K562 (cell line): ENCODE measurements at regions not wholly inside any gene's neighbourhood (a gene's known extent, or its start where the extent isn't known, plus 50 kb on each side); places are given as distances from the start of the nearest gene placed in this dataset.

Experiments
- ATAC-seq: fragments of 200-7000 bp; cut with Tn5 transposase; 3 replicates; pipeline ENCODE4 v1.9.1; 2020; ENCODE audit warnings: moderate library complexity
- BruUV-seq: library from RNA; stranded (reverse); fragments of 400-500 nt; replicated peaks from 2 replicates; lab custom pipeline; 2021; lab: Mats Ljungman, UMichigan
- CTCF ChIA-PET: fragments of 300-600 bp; formaldehyde crosslinking; extraction: SDS; loops from one replicate; lab custom pipeline; 2021; ENCODE audit warnings: low intra/inter-chr PET ratio; lab: Yijun Ruan, JAX
- POLR2A ChIA-PET: fragments of 300-600, 350-650 bp; sonication (Branson Sonifier 250); formaldehyde crosslinking; extraction: SDS; loops from one replicate; lab custom pipeline; 2021; ENCODE audit warnings: antibody characterized with exemption, inconsistent platforms; lab: Yijun Ruan, JAX
- DNase-seq, 4 experiments: peaks; one replicate each; pipeline versions ENCODE4 v3.0.0 to v3.0.0-alpha.2; 2011 to 2018; ENCODE audit warnings: low spot score in 3 of 4, mixed read lengths in 3 of 4; ENCODE audit errors: extremely low read depth in 1 of 4
- FAIRE-seq: peaks from 2 replicates; lab custom pipeline; 2011; peaks lifted over from hg19 to GRCh38; lab: Jason Lieb, UNC
- H2AFZ ChIP-seq: 2 replicates; pipeline ENCODE4 v1.6.0; 2011; ENCODE audit warnings: low read depth, low read length, control low read depth, inconsistent platforms
- H3K27ac ChIP-seq: fragments of 200-600 bp; 3 replicates; pipeline ENCODE4 v1.8.0; 2011; ENCODE audit warnings: low read depth, mild to moderate bottlenecking, control low read depth, inconsistent platforms, low read length, moderate library complexity, mixed read lengths; ENCODE audit errors: extremely low read depth
- H3K27me3 ChIP-seq, 2 experiments: fragments of 300-600 bp in 1 of 2; 2 replicates in 1 of 2; 3 replicates in 1 of 2; pipeline versions ENCODE4 v1.6.0 to v1.8.0; 2011; ENCODE audit warnings: inconsistent platforms in 2 of 2, low read length in 2 of 2, mild to moderate bottlenecking in 1 of 2, mixed read lengths in 1 of 2, moderate library complexity in 1 of 2; ENCODE audit not compliant: control insufficient read depth in 2 of 2, insufficient read depth in 2 of 2
- H3K36me3 ChIP-seq: fragments of 300-600 bp; 3 replicates; pipeline ENCODE4 v1.8.0; 2011; ENCODE audit warnings: mild to moderate bottlenecking, low read length, inconsistent platforms; ENCODE audit not compliant: control insufficient read depth, insufficient read depth
- H3K4me1 ChIP-seq, 2 experiments: fragments of 200-600 bp in 1 of 2; replicated peaks in 1 of 2; 2 replicates in 1 of 2; 3 replicates in 1 of 2; pipeline versions ENCODE4 v1.5.1 to v1.8.0; 2011; ENCODE audit warnings: inconsistent platforms in 2 of 2, low read length in 2 of 2, mild to moderate bottlenecking in 1 of 2, mixed read lengths in 1 of 2, moderate library complexity in 1 of 2; ENCODE audit not compliant: control insufficient read depth in 2 of 2, insufficient read depth in 2 of 2
- H3K4me2 ChIP-seq: 2 replicates; pipeline ENCODE4 v1.6.1; 2011; ENCODE audit warnings: low read length, control low read depth, inconsistent platforms, mixed read lengths; ENCODE audit not compliant: insufficient read depth
- H3K4me3 ChIP-seq: fragments of 200-600 bp; sonication (generic), shearing (Covaris generic); 2 replicates; pipeline ENCODE4 v1.5.1; 2016; ENCODE audit warnings: control low read depth, inconsistent platforms
- H3K79me2 ChIP-seq: fragments of 200-600 bp; 3 replicates; pipeline ENCODE4 v1.8.0; 2011; ENCODE audit warnings: low read length, inconsistent platforms; ENCODE audit not compliant: control insufficient read depth, insufficient read depth
- H3K9ac ChIP-seq, 2 experiments: 2 replicates each; pipeline versions ENCODE4 v1.6.0 to v1.6.1; 2011; ENCODE audit warnings: low read depth in 2 of 2, low read length in 2 of 2, control low read depth in 1 of 2, inconsistent platforms in 1 of 2, mild to moderate bottlenecking in 1 of 2, mixed read lengths in 1 of 2; ENCODE audit not compliant: insufficient read depth in 1 of 2
- H3K9me1 ChIP-seq: one replicate; pipeline ENCODE4 v1.6.0; 2011; ENCODE audit warnings: inconsistent platforms, mild to moderate bottlenecking, low read length, moderate library complexity; ENCODE audit not compliant: control insufficient read depth, insufficient read depth
- H3K9me3 ChIP-seq: replicated peaks from 2 replicates; pipeline ENCODE4 v1.5.1; 2011; ENCODE audit warnings: low read depth, low read length, inconsistent platforms; ENCODE audit not compliant: control insufficient read depth, insufficient read depth
- H4K20me1 ChIP-seq: replicated peaks from 2 replicates; pipeline ENCODE4 v1.6.1; 2011; ENCODE audit warnings: low read length, inconsistent platforms, mixed read lengths; ENCODE audit not compliant: control insufficient read depth, insufficient read depth
- COPS2 ChIP-seq: fragments of 450-650 bp; conservative IDR thresholded peaks from 2 replicates; pipeline ENCODE4 v1.6.1; 2016; ENCODE audit warnings: mild to moderate bottlenecking, moderate library complexity
- HNRNPH1 ChIP-seq: fragments of 200-400 bp; formaldehyde crosslinking; optimal IDR thresholded peaks from 2 replicates; pipeline ENCODE3; 2017; ENCODE audit warnings: low read depth, mild to moderate bottlenecking, low read length, moderate library complexity
- HNRNPL ChIP-seq: fragments of 200-400 bp; formaldehyde crosslinking; IDR thresholded peaks from 2 replicates; pipeline ENCODE4 v1.6.1; 2017; ENCODE audit warnings: low read depth, mild to moderate bottlenecking, low read length
- MCM5 ChIP-seq: fragments of 450-650 bp; IDR thresholded peaks from 2 replicates; pipeline ENCODE4 v1.6.1; 2016; ENCODE audit warnings: low read depth
- NR2C1 ChIP-seq, 2 experiments: fragments of 450-650 bp; IDR thresholded peaks; 2 replicates each; pipeline ENCODE4 v1.6.1; 2017; ENCODE audit warnings: mild to moderate bottlenecking in 2 of 2, antibody characterized with exemption in 1 of 2, inconsistent platforms in 1 of 2, missing compliant biosample characterization in 1 of 2, missing genetic modification characterization in 1 of 2
- PHB2 ChIP-seq: fragments of 450-650 bp; IDR thresholded peaks from 2 replicates; pipeline ENCODE4 v1.6.1; 2017; ENCODE audit warnings: low read depth
- POLR2H ChIP-seq: IDR thresholded peaks from 2 replicates; pipeline ENCODE4 v1.6.1; 2016; ENCODE audit warnings: missing genetic modification characterization, low read depth, mild to moderate bottlenecking, control low read depth, missing compliant biosample characterization, moderate library complexity
- SETDB1 ChIP-seq: IDR thresholded peaks from one replicate; pipeline ENCODE4 v1.6.1; 2012; ENCODE audit warnings: low read length, control low read depth, inconsistent platforms
- SNRNP70 ChIP-seq: fragments of 200-400 bp; formaldehyde crosslinking; optimal IDR thresholded peaks from 2 replicates; pipeline ENCODE3; 2017; ENCODE audit warnings: low read depth, low read length
- SREBF2 ChIP-seq: sonication (generic); formaldehyde crosslinking; IDR thresholded peaks from 2 replicates; pipeline ENCODE4 v1.4.0; 2020; ENCODE audit warnings: mild to moderate bottlenecking, missing genetic modification reagents
- TAF9B ChIP-seq: fragments of 450-650 bp; IDR thresholded peaks from 2 replicates; pipeline ENCODE4 v1.6.1; 2018; ENCODE audit warnings: mild to moderate bottlenecking; ENCODE audit not compliant: partially characterized antibody
- ZBTB12 ChIP-seq: fragments of 250-450 bp; sonication (Bioruptor Pico); IDR thresholded peaks from 2 replicates; pipeline ENCODE4 v1.4.0; 2020
- ZFP91 ChIP-seq: sonication (generic); formaldehyde crosslinking; IDR thresholded peaks from 2 replicates; pipeline ENCODE4 v1.8.0; 2022; ENCODE audit warnings: mild to moderate bottlenecking, missing genetic modification reagents
- WGBS: fragments of 100-300 bp; shearing (Covaris generic); methylation state at CpG from one replicate; pipeline ENCODE4 v1.1.6; 2016; ENCODE audit warnings: low coverage, mixed read lengths; ENCODE audit not compliant: insufficient coverage; ENCODE audit errors: missing lambda C conversion rate; 5-methylcytosine and 5-hydroxymethylcytosine counted together
- in situ Hi-C: fragments of 300-500 bp; cut with MboI; formaldehyde crosslinking; loops from 4 replicates; pipeline ENCODE4 v1.15.0; 2018; ENCODE audit warnings: inconsistent platforms, mixed read lengths
- intact Hi-C: fragments of 100-400 bp; cut with micrococcal nuclease; formaldehyde crosslinking; loops from 2 replicates; pipeline ENCODE4 v1.14.2; 2022
- TF ChIP-seq, protein P1 (sequence below), 2 experiments: IDR thresholded peaks in 1 of 2; conservative IDR thresholded peaks in 1 of 2; 2 replicates each; pipeline ENCODE4 v1.6.1; 2016; ENCODE audit warnings: low read depth in 2 of 2, mild to moderate bottlenecking in 1 of 2, missing compliant biosample characterization in 1 of 2, missing genetic modification characterization in 1 of 2, moderate library complexity in 1 of 2

DNA sequence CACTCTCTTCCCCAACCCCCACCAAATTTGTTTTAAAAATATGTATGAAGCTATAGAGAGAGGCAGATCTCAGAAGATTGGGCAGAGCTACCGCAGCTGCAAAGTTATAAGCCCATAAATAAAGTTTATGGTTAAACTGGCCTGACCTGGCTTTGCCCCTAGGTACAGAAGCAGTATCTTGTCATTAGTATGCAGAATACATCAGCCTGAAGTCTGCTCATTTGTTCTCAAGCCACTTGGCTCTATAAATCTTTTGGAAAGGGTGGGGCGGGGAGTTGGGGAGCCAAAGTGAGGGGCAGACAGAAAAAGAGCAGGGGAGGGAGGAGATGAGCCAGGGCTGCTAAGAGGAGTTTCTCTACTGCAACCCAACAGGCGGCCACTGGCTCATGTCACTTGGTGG is 113.2 kb downstream of the SOX9 start:
- no peak overlapping the region for H3K27ac ChIP-seq
- in situ Hi-C loops (no loop called here), intact Hi-C loops (no loop called here)
- ChIA-PET POLR2A (no interaction called here), CTCF (interaction anchor here (0.6 kb wide), 1 partner anchor 19 kb away, joined by 4 read pairs; no protein-coding TSS in a partner anchor)
- no peaks in the 10 kb centered on the region for H3K9me3 ChIP-seq
- 3% methylated on average over 3 of the region's 3 CpGs for WGBS
- no peaks in the 10 kb centered on the region for H3K79me2 ChIP-seq
- no TSS peak for BruUV-seq
- H3K9ac ChIP-seq, result no peak overlapping the region
- no peak overlapping the region for H2AFZ ChIP-seq
- no peak overlapping the region for H3K4me2 ChIP-seq
- no peaks in the 10 kb centered on the region for H3K27me3 ChIP-seq
- TF ChIP-seq SREBF2 (CRISPR knock-in tag) (no peak), SETDB1 (no peak), MCM5 (no peak), NR2C1 (IDR thresholded peaks at IDR 0.05) (no peak), NR2C1 (tag; IDR thresholded peaks at IDR 0.05) (no peak), PHB2 (no peak), TAF9B (no peak), ZFP91 (CRISPR knock-in tag) (no peak), SNRNP70 (no peak), POLR2H (tag) (no peak), COPS2 (no peak), HNRNPH1 (no peak), ZBTB12 (CRISPR knock-in tag) (no peak), HNRNPL (no peak)
- TF ChIP-seq, protein P1, sequence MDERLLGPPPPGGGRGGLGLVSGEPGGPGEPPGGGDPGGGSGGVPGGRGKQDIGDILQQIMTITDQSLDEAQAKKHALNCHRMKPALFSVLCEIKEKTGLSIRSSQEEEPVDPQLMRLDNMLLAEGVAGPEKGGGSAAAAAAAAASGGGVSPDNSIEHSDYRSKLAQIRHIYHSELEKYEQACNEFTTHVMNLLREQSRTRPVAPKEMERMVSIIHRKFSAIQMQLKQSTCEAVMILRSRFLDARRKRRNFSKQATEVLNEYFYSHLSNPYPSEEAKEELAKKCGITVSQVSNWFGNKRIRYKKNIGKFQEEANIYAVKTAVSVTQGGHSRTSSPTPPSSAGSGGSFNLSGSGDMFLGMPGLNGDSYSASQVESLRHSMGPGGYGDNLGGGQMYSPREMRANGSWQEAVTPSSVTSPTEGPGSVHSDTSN (CRISPR knock-in tag; IDR thresholded peaks at IDR 0.05; ENCODE audit: low read depth), result no peak
- TF ChIP-seq, protein P1 (tag; conservative IDR thresholded peaks at IDR 0.05; ENCODE audit: low read depth), result no peak
- TF ChIP-seq, all 486 proteins: peak for 0
- DNase-seq, result no peak
- ATAC-seq, result no peak
- FAIRE-seq, result no peak
- no peaks in the 10 kb centered on the region for H4K20me1 ChIP-seq
- no peak overlapping the region for H3K4me3 ChIP-seq
- no peaks in the 10 kb centered on the region for H3K36me3 ChIP-seq
- H3K4me1 ChIP-seq, result no peaks in the 10 kb centered on the region
- H3K9me1 ChIP-seq, result no peaks in the 10 kb centered on the region
